H1 (cell line): ENCODE measurements at regions not wholly inside any gene's neighbourhood (a gene's known extent, or its start where the extent isn't known, plus 50 kb on each side); places are given as distances from the start of the nearest gene placed in this dataset.

Source experiments
- CHD2 ChIP-seq: IDR thresholded peaks from 2 replicates; pipeline ENCODE4 v1.6.1; 2012; ENCODE audit warnings: low read length, improper control_type of control experiment
- E2F6 ChIP-seq: IDR thresholded peaks from 2 replicates; pipeline ENCODE4 v1.6.1; 2012; ENCODE audit warnings: inconsistent platforms
- KDM5A ChIP-seq: fragments of 200-600 bp; IDR thresholded peaks from 2 replicates; pipeline ENCODE4 v1.7.1; 2012; ENCODE audit warnings: mild to moderate bottlenecking, low read length, inconsistent platforms, mixed read lengths
- POU5F1 ChIP-seq: IDR thresholded peaks from 2 replicates; pipeline ENCODE4 v1.6.1; 2011; ENCODE audit warnings: low read depth, mild to moderate bottlenecking, low read length, moderate library complexity
- RAD21 ChIP-seq, 2 experiments: IDR thresholded peaks in 1 of 2; conservative IDR thresholded peaks in 1 of 2; 2 replicates each; pipeline ENCODE4 v1.6.1; 2011; ENCODE audit warnings: low read depth in 2 of 2, low read length in 2 of 2, improper control_type of control experiment in 1 of 2, inconsistent platforms in 1 of 2, mild to moderate bottlenecking in 1 of 2, moderate library complexity in 1 of 2
- SP1 ChIP-seq: IDR thresholded peaks from 2 replicates; pipeline ENCODE4 v1.6.1; 2011; ENCODE audit warnings: low read depth, low read length

- no peak for TF ChIP-seq RAD21 (IDR thresholded peaks at IDR 0.05 in 1 of 2, conservative IDR thresholded peaks at IDR 0.05 in 1 of 2; ENCODE audit: low read depth in 2 of 2, low read length in 2 of 2)
- no peak for TF ChIP-seq KDM5A
- no peak for TF ChIP-seq E2F6
- TF ChIP-seq POU5F1: no peak
- TF ChIP-seq CHD2: no peak
- TF ChIP-seq SP1: no peak
Observed at GRCh38 chr20:24859539-24859938, 89.5 kb upstream of the CST7 start (continued).
